Suprapubic skin (tissue), 4 donors: ENCODE measurements at regions not wholly inside any gene's neighbourhood (a gene's known extent, or its start where the extent isn't known, plus 50 kb on each side); places are given as distances from the start of the nearest gene placed in this dataset.

Experiments used
- DNase-seq, 2 donors: peaks; one replicate each; pipeline ENCODE4 v3.0.0-alpha.2; 2019; ENCODE audit warnings: low spot score in 2 of 2
- H3K27ac ChIP-seq: fragments of 200-600 bp; sonication (generic); one replicate; pipeline ENCODE4 v1.5.1; 2019
- H3K27me3 ChIP-seq: fragments of 200-600 bp; sonication (generic); one replicate; pipeline ENCODE4 v1.5.1; 2019
- H3K36me3 ChIP-seq: fragments of 200-600 bp; sonication (generic); one replicate; pipeline ENCODE4 v1.5.1; 2019
- H3K4me1 ChIP-seq: fragments of 200-600 bp; sonication (generic); one replicate; pipeline ENCODE4 v1.5.1; 2019
- H3K4me3 ChIP-seq: fragments of 200-600 bp; sonication (generic); one replicate; pipeline ENCODE4 v1.5.1; 2019; ENCODE audit warnings: mild to moderate bottlenecking
- H3K9me3 ChIP-seq: fragments of 200-600 bp; sonication (generic); one replicate; pipeline ENCODE4 v1.5.1; 2019
- CTCF ChIP-seq, 2 donors: fragments of 200-600 bp in 1 of 2; fragments of 450-650 bp in 1 of 2; sonication (generic) in 1 of 2; IDR thresholded peaks; one replicate each; pipeline ENCODE4 v1.5.1; 2016 to 2019; ENCODE audit warnings: antibody characterized with exemption in 2 of 2, mild to moderate bottlenecking in 1 of 2, moderate library complexity in 1 of 2
- EP300 ChIP-seq: sonication (generic); formaldehyde crosslinking; IDR thresholded peaks from one replicate; pipeline ENCODE4 v1.6.1; 2017; ENCODE audit warnings: antibody characterized with exemption
- POLR2A ChIP-seq, 2 donors: fragments of 450-650 bp; IDR thresholded peaks; one replicate each; pipeline ENCODE4 v1.6.1; 2017; ENCODE audit warnings: antibody characterized with exemption in 2 of 2, mild to moderate bottlenecking in 2 of 2, moderate library complexity in 2 of 2
- POLR2AphosphoS5 ChIP-seq, 3 donors: sonication (generic); formaldehyde crosslinking; IDR thresholded peaks; one replicate each; pipeline ENCODE4 v1.6.1; 2017; ENCODE audit warnings: antibody characterized with exemption in 3 of 3
- whole genome bisulfite sequencing: methylation state at CpG from one replicate; pipeline ENCODE4 v1.1.5; 2018; 5-methylcytosine and 5-hydroxymethylcytosine counted together

- Histone ChIP-seq H3K9me3 (no peaks in the 10 kb centered on the region), H3K27ac (no peak overlapping the region), H3K4me1 (no peaks in the 10 kb centered on the region), H3K36me3 (no peaks in the 10 kb centered on the region), H3K4me3 (no peak overlapping the region), H3K27me3 (no peaks in the 10 kb centered on the region)
- 65% methylated on average over 5 of the region's 5 CpGs for WGBS
- no peak for DNase-seq
- TF ChIP-seq EP300 = no peak
Measured at GRCh38 chr10:120761951-120762350, 89.2 kb upstream of the WDR11 start.

DNA sequence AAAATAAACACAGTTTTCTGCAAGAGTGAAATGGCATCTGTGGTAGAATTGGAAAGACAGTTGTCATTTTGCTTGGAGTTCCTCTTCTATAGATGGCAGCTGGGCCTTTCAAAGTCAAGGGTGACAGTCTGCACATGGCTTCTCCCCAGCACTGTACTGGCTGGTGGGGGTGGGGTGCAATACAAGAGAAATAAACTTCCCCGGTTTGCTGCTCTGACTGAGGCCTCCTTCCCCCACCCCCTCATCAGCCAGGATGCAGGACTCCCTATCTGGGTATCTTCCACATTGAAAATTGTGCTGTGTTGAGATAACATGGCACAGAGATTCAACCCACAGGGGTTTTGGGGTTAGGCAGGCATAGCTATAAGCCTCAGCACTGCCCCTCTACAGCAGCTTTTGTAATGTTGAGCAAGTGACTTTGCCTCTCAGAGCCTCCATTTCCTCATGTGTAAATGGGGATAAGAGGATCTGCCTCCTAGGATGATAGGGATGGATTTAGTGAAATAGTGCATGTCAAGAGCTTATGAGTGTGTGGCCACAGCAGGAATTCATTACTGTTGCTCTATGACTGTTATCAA lies 85.8 kb upstream of the WDR11 start:
- WGBS = 33% methylated on average over 1 of the region's 1 CpG
- Histone ChIP-seq H3K4me1 (no peaks in the 10 kb centered on the region), H3K27ac (no peak overlapping the region), H3K9me3 (no peaks in the 10 kb centered on the region), H3K36me3 (no peaks in the 10 kb centered on the region), H3K4me3 (no peak overlapping the region), H3K27me3 (no peaks in the 10 kb centered on the region)
- TF ChIP-seq EP300 = no peak
- no peak for TF ChIP-seq POLR2A (IDR thresholded peaks at IDR 0.05)
- no peak for TF ChIP-seq CTCF (IDR thresholded peaks at IDR 0.05)
- no peak for TF ChIP-seq POLR2AphosphoS5 (IDR thresholded peaks at IDR 0.05)
- no peak for DNase-seq

GRCh38 chr10:120768227-120768626 lies 82.9 kb upstream of the WDR11 start:
- DNase-seq = no peak
- Histone ChIP-seq H3K27me3 (peaks cover 9% of the 10 kb centered on the region), H3K27ac (no peak overlapping the region), H3K4me3 (no peak overlapping the region), H3K36me3 (no peaks in the 10 kb centered on the region), H3K4me1 (no peaks in the 10 kb centered on the region), H3K9me3 (no peaks in the 10 kb centered on the region)
- TF ChIP-seq CTCF (IDR thresholded peaks at IDR 0.05) = no peak
- TF ChIP-seq POLR2A (IDR thresholded peaks at IDR 0.05) = no peak
- no peak for TF ChIP-seq EP300
- no peak for TF ChIP-seq POLR2AphosphoS5 (IDR thresholded peaks at IDR 0.05)
- WGBS = 61% methylated on average over 3 of the region's 3 CpGs

DNA sequence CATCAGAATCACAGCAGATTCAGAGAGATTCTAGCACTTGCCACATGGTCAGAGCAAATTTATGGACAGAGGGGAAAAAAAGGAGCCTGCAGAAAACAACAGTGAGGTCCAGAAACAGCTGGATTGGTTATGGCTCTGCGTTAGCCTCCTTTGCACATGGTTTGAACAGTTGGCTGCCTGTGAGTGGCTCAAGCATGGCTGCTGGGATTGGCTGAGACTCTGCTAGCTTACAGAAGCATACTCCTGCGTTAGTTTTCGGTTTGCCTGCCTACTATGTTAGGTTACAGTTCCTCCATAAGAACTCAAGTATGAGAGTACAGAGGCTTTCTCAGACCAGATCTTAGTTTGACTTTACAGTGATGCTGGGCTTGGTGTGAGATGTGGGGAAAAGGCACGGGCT lies 80.7 kb upstream of the WDR11 start:
- H3K27ac ChIP-seq = no peak overlapping the region
- H3K4me1 ChIP-seq = no peaks in the 10 kb centered on the region
- 69% methylated on average over 4 of the region's 4 CpGs for WGBS
- no peak for DNase-seq
- peaks cover 9% of the 10 kb centered on the region for H3K27me3 ChIP-seq
- TF ChIP-seq POLR2A (IDR thresholded peaks at IDR 0.05) = no peak
- no peaks in the 10 kb centered on the region for H3K36me3 ChIP-seq
- no peak overlapping the region for H3K4me3 ChIP-seq
- H3K9me3 ChIP-seq = no peaks in the 10 kb centered on the region

DNA sequence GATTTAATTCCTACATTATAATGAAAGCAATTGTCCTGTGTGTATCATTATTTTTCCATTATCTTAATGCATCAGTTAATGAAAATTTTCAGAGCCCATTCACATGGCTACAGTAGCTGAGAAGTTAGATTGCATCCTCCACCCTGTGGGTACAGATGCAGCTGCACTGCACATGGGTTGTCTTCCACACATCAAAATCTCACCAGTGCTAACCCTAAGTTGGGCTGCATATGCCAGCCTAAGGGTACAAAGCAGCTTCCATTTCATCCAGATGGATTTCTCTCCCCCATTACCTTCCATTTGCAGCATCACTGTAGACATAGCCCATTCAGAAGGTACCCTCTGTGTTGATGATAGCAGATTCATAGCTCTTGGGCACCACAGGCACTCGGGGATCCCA lies 74.7 kb upstream of the WDR11 start:
- no peaks in the 10 kb centered on the region for H3K4me1 ChIP-seq
- no peak for DNase-seq
- no peak overlapping the region for H3K4me3 ChIP-seq
- WGBS = 95% methylated on average over 1 of the region's 1 CpG
- H3K27ac ChIP-seq = no peak overlapping the region
- no peaks in the 10 kb centered on the region for H3K9me3 ChIP-seq
- TF ChIP-seq POLR2AphosphoS5 (IDR thresholded peaks at IDR 0.05) = no peak
- TF ChIP-seq POLR2A (IDR thresholded peaks at IDR 0.05) = no peak
- no peak for TF ChIP-seq EP300
- TF ChIP-seq CTCF (IDR thresholded peaks at IDR 0.05) = no peak
- H3K27me3 ChIP-seq = peaks cover 11% of the 10 kb centered on the region
- no peaks in the 10 kb centered on the region for H3K36me3 ChIP-seq

DNA sequence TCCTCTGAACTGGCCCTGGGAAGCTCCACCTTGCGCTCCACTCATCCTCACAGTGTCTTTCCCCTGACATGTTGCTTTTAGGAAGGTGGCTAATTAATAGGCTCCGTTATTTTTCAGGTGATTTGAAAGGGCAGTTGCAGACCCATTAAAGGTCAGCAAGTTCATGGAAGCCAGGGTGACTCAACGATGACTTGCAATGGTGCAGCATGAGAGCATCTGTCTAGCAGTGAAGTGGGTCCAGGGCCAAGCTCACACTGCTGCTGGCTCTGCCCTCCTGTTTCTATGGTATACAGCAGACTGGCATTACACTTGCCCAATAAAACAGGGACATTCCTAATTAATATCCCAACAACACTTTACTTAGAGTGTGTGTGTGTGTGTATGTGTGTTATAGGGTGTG lies 68.8 kb upstream of the WDR11 start:
- Histone ChIP-seq H3K4me1 (no peaks in the 10 kb centered on the region), H3K9me3 (no peaks in the 10 kb centered on the region), H3K36me3 (no peaks in the 10 kb centered on the region), H3K27ac (no peak overlapping the region), H3K4me3 (no peak overlapping the region), H3K27me3 (peaks cover 7% of the 10 kb centered on the region)
- WGBS = 84% methylated on average over 3 of the region's 3 CpGs
- no peak for TF ChIP-seq POLR2A (IDR thresholded peaks at IDR 0.05)
- no peak for TF ChIP-seq POLR2AphosphoS5 (IDR thresholded peaks at IDR 0.05)
- TF ChIP-seq CTCF (IDR thresholded peaks at IDR 0.05) = no peak
- DNase-seq = no peak
